ENCODE measurements at regions not wholly inside any gene's neighbourhood (a gene's known extent, or its start where the extent isn't known, plus 50 kb on each side); places are given as distances from the start of the nearest gene placed in this dataset.
"Not testable (repeated sequence)": the region's sequence is repeated elsewhere in the genome, so short reads cannot be mapped to it uniquely, and the experiment has no call there.

DNA sequence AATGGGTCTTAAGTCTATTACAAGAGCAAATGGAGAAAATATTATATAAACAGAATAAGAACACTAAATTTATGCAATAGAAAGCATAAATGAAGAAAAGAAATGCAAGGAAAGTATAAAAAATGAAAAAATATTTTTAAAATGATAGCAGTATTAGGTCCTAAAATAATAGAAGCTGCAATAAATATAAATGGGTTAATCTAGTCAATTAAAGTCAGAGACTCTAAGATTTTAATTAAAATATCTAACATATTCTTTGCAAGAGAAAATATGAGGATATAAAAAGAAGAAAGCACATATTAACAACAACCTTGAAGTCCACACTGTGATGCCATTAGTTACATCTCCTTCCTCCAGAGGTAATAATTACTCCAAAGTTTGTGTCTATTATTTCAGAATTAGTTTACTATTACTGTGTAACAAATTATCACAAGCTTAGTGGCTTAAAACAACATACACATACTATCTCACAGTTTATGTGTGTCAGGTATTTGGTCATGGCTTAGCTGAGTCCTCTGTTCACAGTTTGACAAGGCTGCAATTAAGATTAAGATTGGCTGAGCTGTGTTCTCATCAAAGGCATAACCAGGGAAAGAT, 174.9 kb downstream of the NAA11 start:
- DNase-seq (no peak), ATAC-seq (ENCODE audit: low read depth in 2 of 2) (no peak)
- no peak overlapping the region for H3K27ac Mint-ChIP-seq
- H3K4me1 Mint-ChIP-seq: no peaks in the 10 kb centered on the region
- H3K27me3 Mint-ChIP-seq: peaks cover 0 to 7% (median 0%) of the 10 kb centered on the region in 3 donors
- H3K4me3 Mint-ChIP-seq: no peak overlapping the region
- H3K36me3 Mint-ChIP-seq: no peaks in the 10 kb centered on the region
- peaks cover 0 to 17% (median 4%) of the 10 kb centered on the region in 7 donors for H3K9me3 Mint-ChIP-seq

DNA sequence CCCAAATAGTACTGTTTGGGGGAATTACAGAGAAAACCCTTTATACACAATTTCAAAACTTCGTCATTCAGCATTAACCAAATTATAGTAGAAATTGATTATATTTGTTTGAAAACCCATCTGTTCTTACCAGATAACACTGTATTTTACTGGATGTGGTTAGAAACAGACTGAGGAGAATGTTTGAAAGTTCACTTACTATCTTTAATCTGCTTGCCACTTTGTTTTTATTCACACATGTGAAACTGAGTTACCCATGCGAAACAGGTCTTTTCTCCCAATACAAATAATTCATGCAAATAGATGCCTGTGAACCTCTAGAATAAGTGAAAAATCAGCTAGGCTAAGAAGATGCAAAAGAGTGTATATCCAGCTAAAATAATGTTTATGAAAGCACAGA, 177.5 kb downstream of the NAA11 start:
- DNase-seq (no peak), ATAC-seq (ENCODE audit: low read depth in 2 of 2) (no peak)
- Mint-ChIP-seq H3K27me3 (no peaks in the 10 kb centered on the region), H3K4me1 (no peaks in the 10 kb centered on the region), H3K27ac (no peak overlapping the region), H3K36me3 (no peaks in the 10 kb centered on the region), H3K4me3 (no peak overlapping the region), H3K9me3 (peaks cover 0 to 29% (median 3%) of the 10 kb centered on the region in 7 donors)

- no peaks in the 10 kb centered on the region for H3K4me1 Mint-ChIP-seq
- no peaks in the 10 kb centered on the region for H3K36me3 Mint-ChIP-seq
- no peaks in the 10 kb centered on the region for H3K27me3 Mint-ChIP-seq
- H3K4me3 Mint-ChIP-seq: no peak overlapping the region
- ATAC-seq (ENCODE audit: low read depth in 2 of 2): no peak
- H3K27ac Mint-ChIP-seq: no peak overlapping the region
- H3K9me3 Mint-ChIP-seq: peaks cover 0 to 34% (median 3%) of the 10 kb centered on the region in 7 donors
- no peak for DNase-seq
These were observed 178.6 kb downstream of the NAA11 start for GRCh38 chr4:79147251-79147650.

DNA sequence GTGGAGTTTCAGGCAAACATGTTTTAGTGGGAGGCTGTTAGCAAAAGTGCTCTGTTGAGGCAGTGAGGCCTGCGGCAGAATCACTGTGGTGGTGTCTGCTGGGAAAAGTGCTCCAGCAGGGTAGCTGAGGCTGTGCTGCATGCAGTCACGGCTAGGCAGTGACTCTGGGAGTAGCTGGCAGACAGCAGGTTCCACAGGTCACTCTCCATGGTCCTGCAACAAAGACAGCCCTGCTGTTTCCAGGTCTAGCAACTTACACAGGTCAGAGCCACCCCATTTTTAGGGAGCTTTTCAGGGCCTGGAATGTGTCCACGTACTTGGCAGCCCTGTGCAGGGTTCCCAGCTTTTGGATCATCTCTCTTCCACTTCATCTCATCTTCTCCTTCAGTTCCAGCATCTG, 184.3 kb downstream of the NAA11 start:
- no peaks in the 10 kb centered on the region for H3K4me1 Mint-ChIP-seq
- no peak for ATAC-seq (ENCODE audit: low read depth in 2 of 2)

DNA sequence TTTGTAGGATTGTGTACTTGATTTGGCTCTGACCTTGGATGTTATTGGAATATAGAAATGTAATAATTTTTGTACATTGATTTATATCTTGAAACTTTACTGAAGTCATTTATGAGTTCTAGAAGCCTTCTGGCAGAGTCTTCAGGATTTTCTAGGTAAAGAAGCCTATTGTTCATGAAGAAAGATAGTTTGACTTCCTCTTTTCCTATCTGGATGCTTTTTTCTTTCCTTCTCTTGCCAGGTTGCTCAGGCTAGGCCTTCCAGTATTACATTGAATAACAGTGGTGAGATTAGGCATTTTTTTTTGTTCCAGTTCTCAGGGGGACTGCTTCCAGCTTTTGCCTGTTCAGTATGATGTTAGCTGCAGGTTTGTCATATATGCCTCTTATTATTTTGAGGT, 191.1 kb downstream of the NAA11 start:
- Mint-ChIP-seq H3K27ac (no peak overlapping the region), H3K27me3 (no peaks in the 10 kb centered on the region)
- ATAC-seq (ENCODE audit: low read depth in 2 of 2): no peak

More for the DNA sequence above, 184.3 kb downstream of the NAA11 start:
- no peak for DNase-seq
- H3K4me3 Mint-ChIP-seq: no peak overlapping the region
- H3K36me3 Mint-ChIP-seq: no peaks in the 10 kb centered on the region
- H3K27me3 Mint-ChIP-seq: no peaks in the 10 kb centered on the region
- H3K27ac Mint-ChIP-seq: no peak overlapping the region
- peaks cover 2 to 17% (median 3%) of the 10 kb centered on the region in 7 donors for H3K9me3 Mint-ChIP-seq

DNA sequence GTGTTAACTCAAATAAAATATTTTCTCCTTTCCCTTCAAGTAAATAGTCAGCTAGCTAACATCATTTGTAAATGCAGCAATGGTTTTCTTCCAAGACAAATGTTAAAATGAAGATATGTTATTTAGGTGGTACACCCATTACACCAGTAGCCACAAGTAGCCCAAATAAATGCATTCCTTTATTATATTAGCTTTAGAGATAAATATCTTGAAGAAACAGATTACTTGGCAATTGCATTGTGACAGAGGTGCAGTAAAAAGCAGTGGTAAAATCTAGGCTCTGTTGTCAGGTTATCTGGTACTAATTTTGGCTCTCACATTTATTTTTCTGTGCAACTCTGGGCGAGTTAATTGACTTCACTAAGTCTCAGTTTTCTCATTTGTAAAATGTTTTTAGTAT, 193.0 kb downstream of the NAA11 start:
- DNase-seq (no peak), ATAC-seq (ENCODE audit: low read depth in 2 of 2) (no peak)
- Mint-ChIP-seq H3K9me3 (peaks cover 0 to 16% (median 3%) of the 10 kb centered on the region in 7 donors), H3K4me1 (no peaks in the 10 kb centered on the region), H3K27ac (no peak overlapping the region), H3K4me3 (no peak overlapping the region), H3K27me3 (no peaks in the 10 kb centered on the region), H3K36me3 (no peaks in the 10 kb centered on the region)

More for the DNA sequence above, 191.1 kb downstream of the NAA11 start:
- Mint-ChIP-seq H3K36me3 (no peaks in the 10 kb centered on the region), H3K4me3 (no peak overlapping the region), H3K9me3 (peaks cover 0 to 4% (median 2%) of the 10 kb centered on the region in 7 donors), H3K4me1 (no peaks in the 10 kb centered on the region)
- DNase-seq: no peak

- ATAC-seq (ENCODE audit: low read depth in 2 of 2): no peak
- H3K9me3 Mint-ChIP-seq: peaks cover 25 to 88% (median 50%) of the 10 kb centered on the region in 7 donors
- H3K4me1 Mint-ChIP-seq: no peaks in the 10 kb centered on the region
- no peaks in the 10 kb centered on the region for H3K27me3 Mint-ChIP-seq
- H3K27ac Mint-ChIP-seq: no peak overlapping the region
- no peak overlapping the region for H3K4me3 Mint-ChIP-seq
- DNase-seq: no peak
- peaks cover 3 to 22% of the 10 kb centered on the region in 2 donors for H3K36me3 Mint-ChIP-seq
These were observed 182.7 kb upstream of the PAQR3 start for GRCh38 chr4:79121875-79122358.

DNA sequence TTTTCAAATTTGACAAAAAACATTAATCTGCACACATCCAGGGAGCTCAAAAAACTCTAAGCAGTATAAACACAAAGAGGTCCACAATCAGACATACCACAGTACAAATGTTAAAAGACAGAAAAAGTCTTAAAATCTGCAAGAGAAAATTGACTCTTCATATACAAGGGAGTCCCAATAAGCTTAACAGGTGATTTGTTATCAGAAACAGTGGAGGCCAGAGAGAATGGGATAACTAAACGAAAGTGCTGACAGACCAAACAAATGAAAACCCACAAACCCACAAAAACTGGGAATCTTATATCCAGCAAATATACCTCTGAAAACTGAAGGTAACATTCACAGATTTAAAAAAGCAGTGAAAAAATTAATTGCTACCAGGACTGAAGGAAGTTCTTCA, 182.0 kb upstream of the PAQR3 start:
- H3K9me3 Mint-ChIP-seq: peaks cover 25 to 88% (median 50%) of the 10 kb centered on the region in 7 donors
- no peak overlapping the region for H3K27ac Mint-ChIP-seq
- no peaks in the 10 kb centered on the region for H3K4me1 Mint-ChIP-seq
- no peak for ATAC-seq (ENCODE audit: low read depth in 2 of 2)
- H3K36me3 Mint-ChIP-seq: peaks cover 3 to 22% of the 10 kb centered on the region in 2 donors
- no peak for DNase-seq
- H3K27me3 Mint-ChIP-seq: no peaks in the 10 kb centered on the region
- no peak overlapping the region for H3K4me3 Mint-ChIP-seq

GRCh38 chr4:79117051-79117450, 177.8 kb upstream of the PAQR3 start:
- H3K4me3 Mint-ChIP-seq; H3K27ac Mint-ChIP-seq; DNase-seq; H3K27me3 Mint-ChIP-seq; H3K4me1 Mint-ChIP-seq; ATAC-seq (ENCODE audit: low read depth in 2 of 2): not testable (repeated sequence)
- Mint-ChIP-seq H3K9me3 (peaks cover 24 to 63% (median 40%) of the 10 kb centered on the region in 7 donors), H3K36me3 (peaks cover 3 to 22% of the 10 kb centered on the region in 2 donors)

- Mint-ChIP-seq H3K27ac (no peak overlapping the region), H3K27me3 (peaks cover 0 to 7% (median 0%) of the 10 kb centered on the region in 3 donors), H3K4me3 (no peak overlapping the region), H3K9me3 (peaks cover 0 to 4% (median 0%) of the 10 kb centered on the region in 7 donors), H3K36me3 (no peaks in the 10 kb centered on the region), H3K4me1 (no peaks in the 10 kb centered on the region)
- ATAC-seq (ENCODE audit: low read depth in 2 of 2) (no peak), DNase-seq (no peak)
These were observed 167.8 kb upstream of the PAQR3 start for GRCh38 chr4:79107014-79107413.

- Mint-ChIP-seq H3K27me3 (no peaks in the 10 kb centered on the region), H3K4me1 (no peaks in the 10 kb centered on the region), H3K9me3 (peaks cover 0 to 2% (median 0%) of the 10 kb centered on the region in 7 donors), H3K27ac (no peak overlapping the region), H3K36me3 (no peaks in the 10 kb centered on the region), H3K4me3 (no peak overlapping the region)
- DNase-seq (no peak), ATAC-seq (ENCODE audit: low read depth in 2 of 2) (no peak)
These were observed 149.9 kb upstream of the PAQR3 start for GRCh38 chr4:79088946-79089691.

DNA sequence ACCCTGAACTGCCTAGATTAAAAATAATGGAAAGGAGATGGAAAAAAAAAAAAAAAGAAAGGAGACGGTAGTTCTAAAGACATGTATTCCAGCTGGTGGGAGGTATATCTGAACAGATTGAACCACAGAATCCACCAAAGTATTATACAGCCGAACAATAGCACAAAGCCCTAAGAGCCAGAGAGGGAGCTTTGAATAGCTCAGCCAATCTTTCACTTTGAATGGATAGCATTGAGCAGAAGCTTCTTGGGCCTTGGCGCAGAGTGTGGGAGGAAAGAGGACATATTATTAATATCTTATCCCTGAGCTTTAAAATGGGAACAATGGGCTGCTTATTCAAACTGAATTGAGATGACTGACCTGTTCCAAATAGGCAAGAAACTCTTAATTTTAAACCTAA, 147.8 kb upstream of the PAQR3 start:
- Mint-ChIP-seq H3K36me3 (peaks cover 0 to 5% of the 10 kb centered on the region in 2 donors), H3K27me3 (no peaks in the 10 kb centered on the region), H3K27ac (no peak overlapping the region), H3K4me1 (no peaks in the 10 kb centered on the region), H3K4me3 (no peak overlapping the region), H3K9me3 (peaks cover 4 to 19% (median 7%) of the 10 kb centered on the region in 7 donors)
- DNase-seq (no peak), ATAC-seq (ENCODE audit: low read depth in 2 of 2) (no peak)

DNA sequence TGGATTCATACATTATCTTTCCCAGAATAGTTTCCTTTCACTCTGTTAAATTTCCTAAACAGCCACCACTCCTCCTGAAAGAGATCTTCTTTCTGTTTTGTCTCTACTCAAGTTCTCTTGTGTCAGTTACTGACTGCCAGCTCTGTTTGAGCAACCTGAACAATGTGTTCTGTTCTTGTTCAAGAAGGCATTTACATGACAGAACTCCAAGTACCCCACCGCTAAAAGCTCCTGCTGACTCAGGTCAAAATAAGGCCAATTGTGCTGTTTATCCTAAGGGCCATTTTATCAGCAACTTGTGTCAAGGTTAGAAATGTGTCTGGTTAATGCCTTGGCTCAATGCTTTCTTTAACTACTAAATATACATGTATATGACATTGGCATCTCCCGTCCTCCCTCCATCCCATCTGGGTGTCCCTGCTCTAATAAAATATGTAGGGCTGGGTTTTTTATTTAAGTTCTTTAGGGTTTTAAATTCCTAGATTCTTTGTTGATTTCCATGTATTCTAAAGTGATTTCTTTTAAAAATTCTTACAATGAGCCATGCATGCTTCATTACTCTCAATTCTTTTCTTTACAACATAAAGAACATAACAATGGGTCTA, 144.3 kb upstream of the PAQR3 start:
- no peak overlapping the region for H3K4me3 Mint-ChIP-seq

GRCh38 chr4:79082997-79083396, 143.8 kb upstream of the PAQR3 start:
- no peak overlapping the region for H3K27ac Mint-ChIP-seq
- no peak for ATAC-seq (ENCODE audit: low read depth in 2 of 2)
- no peak overlapping the region for H3K4me3 Mint-ChIP-seq
- no peaks in the 10 kb centered on the region for H3K27me3 Mint-ChIP-seq
- H3K9me3 Mint-ChIP-seq: peaks cover 5 to 23% (median 13%) of the 10 kb centered on the region in 7 donors
- no peaks in the 10 kb centered on the region for H3K4me1 Mint-ChIP-seq
- H3K36me3 Mint-ChIP-seq: peaks cover 0 to 5% of the 10 kb centered on the region in 2 donors
- DNase-seq: no peak

More for the DNA sequence above, 144.3 kb upstream of the PAQR3 start:
- H3K4me1 Mint-ChIP-seq: no peaks in the 10 kb centered on the region
- ATAC-seq (ENCODE audit: low read depth in 2 of 2): no peak
- peaks cover 5 to 23% (median 12%) of the 10 kb centered on the region in 7 donors for H3K9me3 Mint-ChIP-seq
- DNase-seq: no peak
- no peaks in the 10 kb centered on the region for H3K27me3 Mint-ChIP-seq
- H3K27ac Mint-ChIP-seq: no peak overlapping the region
- peaks cover 0 to 5% of the 10 kb centered on the region in 2 donors for H3K36me3 Mint-ChIP-seq

Data from naive B cell (primary cell).